ENCODE measurements at regions not wholly inside any gene's neighbourhood (a gene's known extent, or its start where the extent isn't known, plus 50 kb on each side); places are given as distances from the start of the nearest gene placed in this dataset.

DNA sequence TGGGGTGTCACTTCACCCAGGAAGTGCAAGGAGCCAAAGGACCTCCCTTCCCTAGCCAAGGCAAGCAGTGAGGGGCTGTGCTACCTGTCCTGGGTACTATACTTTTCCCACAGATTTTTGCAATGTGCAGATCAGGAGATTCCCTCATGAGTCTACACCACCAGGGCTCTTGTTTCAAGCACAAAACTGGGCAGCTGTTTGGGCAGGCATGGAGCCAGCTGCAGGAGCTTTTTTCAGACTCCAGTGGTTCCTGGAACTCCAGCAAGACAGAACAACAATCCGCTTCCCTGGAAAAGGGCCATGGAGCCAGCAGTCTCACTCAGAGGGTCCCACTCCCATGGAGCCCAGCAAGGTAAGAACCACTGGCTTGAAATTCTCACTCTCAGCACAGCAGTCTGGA is 1649.6 kb downstream of the LRRC4C start:
- DNase-seq = no peak

DNA sequence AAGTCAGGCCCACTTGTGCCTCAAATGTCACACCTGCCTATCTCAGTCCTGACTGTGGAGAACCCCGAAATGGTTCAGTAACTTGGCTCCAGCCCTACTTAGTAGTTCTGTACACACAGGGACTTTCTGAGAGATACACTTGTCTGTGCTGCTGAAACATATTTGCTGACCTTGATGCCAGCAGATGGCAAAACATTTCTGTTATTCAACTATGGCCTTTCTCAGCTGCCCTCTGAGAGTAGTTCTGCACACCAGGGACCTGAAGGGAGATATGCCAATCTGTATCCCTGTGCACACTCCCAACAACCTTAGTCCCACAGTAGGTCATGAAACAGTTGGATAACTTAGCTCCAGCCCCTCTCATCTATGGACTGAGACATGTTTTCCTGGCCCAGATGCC is 1651.5 kb downstream of the LRRC4C start:
- no peak for DNase-seq

DNA sequence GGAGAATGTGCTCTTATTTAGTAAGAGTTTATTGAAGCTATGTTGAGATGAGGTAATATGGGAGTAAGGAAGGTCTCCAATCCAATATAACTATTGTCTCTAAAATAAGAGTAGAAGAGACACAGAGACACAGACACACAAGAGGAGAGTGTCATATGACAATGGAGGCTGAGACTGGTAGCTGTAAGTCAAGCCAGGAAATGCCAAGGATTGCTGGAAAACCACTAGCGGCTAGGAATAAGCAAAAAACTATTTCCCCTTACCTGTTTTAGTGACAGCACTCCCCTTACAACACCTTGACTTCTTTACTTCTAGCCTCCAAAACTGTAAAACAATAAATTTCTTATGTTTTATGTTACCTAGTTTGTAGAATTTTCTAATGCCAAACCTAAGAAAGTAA is 1652.8 kb downstream of the LRRC4C start:
- DNase-seq = no peak

DNA sequence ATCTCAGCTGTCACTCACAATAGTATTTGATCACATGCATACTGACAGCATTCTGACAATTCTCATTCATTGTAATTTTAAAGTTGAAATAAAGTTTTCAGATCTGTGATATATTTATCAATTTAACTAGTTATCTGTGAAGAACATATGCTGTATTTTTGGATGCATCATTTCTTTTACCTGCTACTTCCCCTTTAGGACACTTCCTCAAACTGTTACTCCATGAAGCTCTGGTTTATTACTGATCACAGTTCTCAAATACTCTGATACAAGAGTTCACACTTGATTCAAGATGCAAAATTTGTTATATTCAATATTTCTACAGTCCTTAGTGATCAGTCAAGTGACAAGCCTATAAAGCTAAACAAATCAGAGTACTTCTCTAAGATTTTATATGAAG is 1655.2 kb downstream of the LRRC4C start:
- DNase-seq = no peak

DNA sequence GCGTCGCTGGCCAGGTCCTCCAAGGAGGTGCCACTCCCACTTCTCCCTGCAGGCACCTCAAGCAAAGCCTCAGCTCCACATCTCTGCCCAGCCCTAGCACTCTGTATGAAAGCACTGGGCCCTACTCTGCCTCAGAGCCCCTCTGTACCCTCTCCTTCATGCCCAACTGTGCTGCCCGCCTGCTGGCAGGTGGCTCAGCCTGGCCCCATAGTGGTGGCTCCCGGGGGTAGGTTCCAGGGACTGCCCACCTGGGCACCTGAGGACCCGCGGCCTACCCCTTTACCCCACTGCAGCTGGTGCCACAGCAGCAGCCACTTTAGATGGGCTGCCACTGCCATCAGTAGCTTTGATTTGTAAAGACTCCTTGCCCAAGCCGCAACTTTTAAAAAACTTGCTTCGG is 1672.8 kb downstream of the LRRC4C start:
- DNase-seq = no peak

DNA sequence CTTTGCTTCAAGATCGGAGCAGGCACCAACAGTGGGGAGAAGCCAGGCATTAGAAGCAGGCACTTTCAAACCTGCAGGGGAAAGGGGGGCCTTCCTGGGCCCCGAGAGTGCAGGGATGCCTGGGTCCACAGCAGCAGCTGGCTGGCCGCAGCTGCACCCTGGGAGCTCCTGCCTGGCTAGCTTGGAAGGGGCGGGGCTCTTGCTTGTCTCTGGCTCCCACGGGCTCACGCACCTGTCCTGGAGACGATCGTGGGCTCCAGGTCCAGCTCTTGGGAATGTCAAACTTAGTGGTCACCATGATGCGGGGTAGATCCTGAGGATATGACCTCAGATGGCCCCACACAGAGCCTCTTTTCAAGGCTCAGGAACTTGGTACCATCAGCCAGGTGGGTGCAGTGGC is 1673.2 kb downstream of the LRRC4C start:
- DNase-seq = no peak

DNA sequence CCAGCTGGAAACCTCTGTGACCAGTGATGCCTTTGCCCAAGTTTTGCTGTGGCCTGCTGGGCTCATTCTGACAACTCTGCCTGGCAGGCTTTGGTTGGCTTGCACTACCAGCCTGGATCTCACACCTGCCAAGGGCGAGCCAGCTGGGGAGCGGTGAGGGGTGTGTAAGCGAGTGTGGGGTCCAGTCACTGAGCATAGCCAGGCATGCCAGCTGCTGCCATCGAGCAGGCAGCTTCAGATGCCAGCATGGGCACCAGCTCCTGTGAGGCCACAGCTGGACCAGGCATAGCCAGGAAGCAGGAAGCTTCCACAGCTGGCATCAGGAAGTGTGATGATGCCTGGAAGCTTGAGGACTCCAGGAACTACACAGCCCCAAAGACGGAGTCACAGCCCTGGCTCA is 1674.6 kb downstream of the LRRC4C start:
- no peak for DNase-seq

DNA sequence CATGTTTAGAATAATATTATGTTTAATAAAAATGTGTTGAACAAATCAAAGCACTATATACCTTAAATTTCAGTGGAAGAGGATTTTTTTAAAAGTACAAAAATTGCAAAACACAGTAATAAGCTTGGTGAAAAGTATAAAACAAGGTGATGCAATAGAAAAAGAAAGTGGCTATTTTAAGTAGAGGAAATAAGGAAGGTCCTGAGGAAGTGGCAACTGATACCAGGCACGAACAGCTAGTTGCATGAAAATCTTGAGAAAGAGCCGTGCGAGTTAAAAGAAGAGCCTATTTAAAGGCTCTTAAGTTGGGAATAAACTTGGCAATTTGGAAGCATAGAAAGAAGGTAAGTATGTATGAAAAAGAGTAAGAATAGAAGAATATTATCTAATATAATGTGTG is 1679.3 kb downstream of the LRRC4C start:
- DNase-seq = no peak

DNA sequence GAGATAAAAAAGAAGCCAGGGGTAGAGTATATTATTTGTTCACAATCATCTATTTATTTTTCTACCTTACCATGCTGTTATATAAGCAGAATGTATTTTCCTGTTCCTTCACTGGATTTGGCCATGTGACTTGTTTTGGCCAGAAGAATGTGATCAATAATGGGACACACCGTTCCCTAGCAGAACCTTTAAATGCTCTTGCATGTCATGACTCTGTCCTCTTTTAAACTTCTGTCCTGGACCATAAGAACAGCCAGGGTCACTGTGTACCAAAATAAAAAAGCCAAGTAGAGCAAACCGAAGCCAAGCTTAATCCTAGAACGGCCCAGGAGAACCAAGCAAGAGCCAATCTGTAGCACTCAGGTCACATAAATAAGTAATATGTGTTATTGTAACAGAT is 1682.4 kb downstream of the LRRC4C start:
- DNase-seq = no peak

DNA sequence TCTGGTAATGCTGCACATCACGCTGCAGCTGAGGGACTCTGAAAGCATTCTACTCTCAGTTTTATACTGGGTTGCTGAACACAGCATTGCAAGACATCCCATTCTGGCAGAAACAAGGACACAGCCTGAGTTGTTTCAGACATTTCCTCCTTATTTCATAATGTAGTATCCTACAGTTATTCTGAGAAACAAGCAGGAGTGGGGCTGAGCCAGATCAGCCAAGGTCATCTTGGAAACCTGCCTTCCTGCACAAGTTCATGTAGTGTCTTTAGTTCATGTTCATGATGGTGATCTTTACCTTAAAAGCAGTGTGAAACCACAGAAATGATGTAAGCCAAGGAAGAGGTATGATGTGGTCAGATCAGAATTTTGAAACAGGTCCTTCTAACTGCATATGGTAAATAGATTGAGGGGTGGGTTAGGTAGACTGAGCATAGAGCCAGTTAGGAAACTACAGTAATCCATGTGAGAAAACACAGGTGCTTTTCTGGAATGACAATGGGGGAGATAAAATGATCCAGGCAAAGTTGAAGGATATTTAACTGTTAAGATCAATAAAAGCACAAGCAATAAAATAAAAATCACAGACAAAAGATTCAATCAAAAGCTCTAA is 1686.8 kb downstream of the LRRC4C start:
- DNase-seq = no peak

DNA sequence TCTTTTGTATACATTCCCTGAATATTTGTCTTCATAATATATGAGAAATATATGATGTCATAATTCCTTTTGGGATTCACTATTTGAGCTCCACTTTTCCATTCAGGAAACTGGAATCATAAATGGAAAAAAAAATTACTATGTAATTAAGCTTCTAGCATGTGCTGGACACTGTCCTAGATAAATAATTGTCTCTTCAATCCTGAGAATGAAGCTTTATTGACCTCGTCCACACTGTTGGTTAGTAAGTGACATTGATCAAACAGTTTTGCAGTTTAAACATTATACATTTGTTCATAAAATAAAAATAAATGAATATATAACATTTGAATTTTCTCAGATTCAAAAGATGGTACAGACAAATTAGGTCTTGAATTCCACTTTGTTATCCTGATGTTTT is 1691.2 kb downstream of the LRRC4C start:
- DNase-seq = no peak

DNA sequence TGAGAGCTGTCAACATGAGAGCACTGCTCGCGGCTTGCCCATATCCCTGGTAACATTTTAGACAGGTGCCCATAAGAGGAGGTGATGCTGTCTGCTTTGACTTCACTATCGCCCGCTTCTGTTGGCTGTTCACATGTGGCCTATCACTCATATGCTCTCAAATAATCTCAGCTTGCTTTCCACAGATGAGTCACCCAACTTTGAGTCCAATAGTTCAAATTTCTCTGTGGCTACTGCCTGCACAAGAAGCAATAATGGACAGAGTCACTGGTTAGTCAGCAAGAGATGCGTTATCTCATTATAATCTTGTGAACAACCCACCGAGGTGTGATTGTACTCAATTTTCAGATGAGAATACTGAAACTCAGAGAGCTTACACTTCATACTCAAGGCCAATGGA is 1714.1 kb downstream of the LRRC4C start:
- DNase-seq = no peak

DNA sequence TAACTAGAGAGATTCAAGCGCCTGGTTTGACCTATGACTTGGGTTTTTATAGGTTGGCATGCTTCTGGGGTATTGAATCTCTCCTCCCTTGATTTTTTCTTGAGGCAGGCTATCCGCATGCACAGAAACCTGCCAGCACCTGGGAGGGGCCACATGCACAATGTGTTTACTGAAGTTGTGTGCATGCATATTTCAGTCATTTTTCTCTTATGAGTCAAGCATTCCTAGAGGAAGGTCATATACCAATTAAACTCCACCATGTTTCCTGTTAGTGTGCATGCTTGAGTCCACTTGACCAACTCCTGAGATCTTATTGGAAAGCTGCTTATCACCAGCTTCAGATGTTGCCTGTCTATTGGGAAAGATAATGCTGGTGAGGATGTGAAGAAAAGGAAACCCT is 1718.4 kb downstream of the LRRC4C start:
- no peak for DNase-seq

DNA sequence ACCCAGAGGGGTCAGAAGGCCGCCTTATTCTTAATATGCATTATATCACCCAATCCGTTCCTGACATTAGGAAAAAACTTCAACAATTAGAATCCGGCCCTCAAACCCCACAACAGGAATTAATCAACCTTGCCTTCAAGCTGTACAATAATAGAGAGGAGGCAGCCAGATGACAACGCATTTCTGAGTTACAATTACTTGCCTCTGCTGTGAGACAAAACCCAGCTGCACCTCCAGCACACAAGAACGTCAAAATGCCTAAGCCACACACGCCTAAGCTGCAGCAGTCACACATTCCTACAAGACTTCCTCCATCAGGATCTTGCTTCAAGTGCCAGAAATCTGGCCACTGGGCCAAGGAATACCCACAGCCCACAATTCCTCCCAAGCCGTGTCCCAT is 1723.1 kb downstream of the LRRC4C start:
- DNase-seq = peak in 1 of 56 donors; percentile 3

DNA sequence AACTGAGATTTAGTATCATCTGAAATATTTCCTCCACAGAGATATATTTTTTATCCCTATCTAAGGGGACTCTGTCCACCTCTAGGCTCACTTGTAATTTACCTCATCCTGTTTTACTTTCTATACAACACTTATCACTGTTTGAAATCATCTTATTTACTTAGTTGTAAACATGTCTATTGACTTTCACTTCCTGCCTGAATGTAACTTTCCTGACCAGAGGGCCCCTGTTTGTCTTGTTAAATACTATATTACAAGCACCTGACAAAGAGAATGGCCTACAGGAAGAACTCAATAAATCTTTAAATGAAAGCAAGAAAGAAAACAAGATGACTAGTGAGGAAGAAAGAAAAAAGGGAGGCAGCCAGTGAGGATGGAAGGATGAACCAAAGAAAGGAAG is 1727.5 kb downstream of the LRRC4C start:
- DNase-seq = no peak

DNA sequence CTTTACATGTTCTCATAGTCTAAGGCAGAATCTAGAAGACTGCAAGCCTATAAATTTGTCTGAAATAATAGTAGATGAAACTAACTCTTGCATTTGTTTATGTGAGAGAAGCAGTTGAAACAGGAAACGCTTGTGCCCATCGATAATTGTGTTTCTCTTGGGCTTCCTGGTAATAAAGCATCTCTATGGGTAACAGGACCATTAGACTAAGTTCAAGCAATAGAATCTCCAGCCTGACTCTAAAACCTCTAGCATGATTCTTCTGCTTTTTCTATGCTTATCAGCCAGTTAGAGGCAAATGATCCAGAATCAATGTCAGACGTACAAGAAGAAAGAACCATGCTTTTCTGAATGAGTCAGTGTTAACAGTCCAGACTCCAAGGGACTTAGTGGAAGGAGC is 1734.4 kb downstream of the LRRC4C start:
- no peak for DNase-seq

DNA sequence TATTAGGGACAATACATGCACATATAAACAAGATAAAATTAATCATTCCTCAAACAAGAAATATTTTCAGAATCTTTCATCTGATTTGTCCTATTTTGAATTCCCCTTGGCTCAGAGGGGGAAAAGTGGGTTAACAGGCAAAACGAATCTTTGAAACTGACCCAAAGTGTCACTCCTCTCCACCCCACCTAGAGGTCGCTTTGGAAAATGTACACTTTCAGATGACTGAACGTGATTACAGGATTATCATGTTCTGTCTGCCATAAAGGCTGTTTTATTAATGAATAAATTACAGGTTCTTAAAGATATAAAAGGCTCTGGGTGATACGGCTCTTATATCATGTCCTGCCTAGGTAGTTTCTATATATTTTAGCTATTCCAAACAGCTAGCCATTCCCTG is 1735.0 kb downstream of the LRRC4C start:
- DNase-seq = no peak

DNA sequence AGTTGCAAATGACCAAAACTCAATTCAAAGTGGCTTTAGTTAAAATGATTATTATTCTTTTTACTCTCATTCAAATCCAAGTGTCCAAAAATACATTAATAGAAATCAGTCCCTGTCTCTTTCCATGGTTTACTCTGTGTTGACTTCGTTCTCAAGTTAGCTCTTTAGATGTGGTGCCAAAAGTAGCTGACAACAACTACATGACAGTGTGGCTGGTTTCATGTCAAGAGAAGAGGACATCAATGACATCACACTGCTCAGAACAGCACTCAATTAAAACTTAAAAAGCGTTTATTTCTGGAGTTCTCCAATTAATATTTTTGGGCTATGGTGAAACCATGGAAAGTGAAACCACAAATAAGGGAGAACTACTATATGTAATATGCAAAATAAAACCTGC is 1746.9 kb downstream of the LRRC4C start:
- DNase-seq = no peak

DNA sequence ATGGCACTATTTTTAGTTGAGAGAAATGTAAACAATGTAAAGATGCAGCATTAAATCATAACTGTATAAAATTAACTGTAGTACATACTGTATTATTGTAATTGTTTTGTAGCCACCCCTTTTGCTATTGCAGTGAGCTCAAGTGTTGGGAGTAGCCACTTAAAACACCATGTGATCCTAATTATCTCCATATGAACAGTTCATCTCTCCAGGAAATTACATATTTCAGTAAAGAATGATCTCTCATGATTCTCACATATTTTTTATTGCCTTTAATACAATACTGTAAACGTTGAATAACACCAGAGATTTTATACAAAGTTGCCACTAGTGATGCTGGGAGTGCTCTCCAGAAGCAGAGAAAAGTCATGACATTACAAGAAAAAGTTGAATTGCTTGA is 1768.6 kb downstream of the LRRC4C start:
- no peak for DNase-seq

DNA sequence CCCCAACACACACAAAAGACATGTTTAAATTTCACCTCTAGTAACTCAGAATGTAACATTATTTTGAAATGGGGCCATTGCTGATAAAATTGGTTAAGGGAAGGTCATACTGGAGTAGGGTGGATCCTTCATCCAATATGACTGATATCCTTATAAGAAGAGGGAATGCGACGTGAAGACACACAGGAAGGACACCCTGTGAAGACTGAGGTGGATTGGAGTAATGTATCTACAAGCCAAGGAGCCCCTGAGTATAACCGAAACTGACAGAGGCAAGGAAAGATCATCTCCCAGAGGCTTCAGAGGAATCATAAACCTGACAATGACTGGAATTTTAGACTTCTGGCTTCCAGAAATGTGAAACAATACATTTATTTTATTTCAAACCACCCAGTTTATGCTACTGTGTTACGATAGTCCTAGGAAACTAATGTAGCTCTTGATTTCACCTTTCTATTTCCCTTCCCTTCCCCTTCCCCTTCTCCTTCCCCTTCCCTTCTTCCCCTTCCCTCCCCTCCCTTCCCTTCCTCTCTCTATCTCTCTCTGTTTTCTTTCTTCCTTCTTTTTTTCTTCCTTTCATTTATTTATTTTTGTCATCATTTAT is 1775.4 kb downstream of the LRRC4C start:
- DNase-seq = no peak

DNA sequence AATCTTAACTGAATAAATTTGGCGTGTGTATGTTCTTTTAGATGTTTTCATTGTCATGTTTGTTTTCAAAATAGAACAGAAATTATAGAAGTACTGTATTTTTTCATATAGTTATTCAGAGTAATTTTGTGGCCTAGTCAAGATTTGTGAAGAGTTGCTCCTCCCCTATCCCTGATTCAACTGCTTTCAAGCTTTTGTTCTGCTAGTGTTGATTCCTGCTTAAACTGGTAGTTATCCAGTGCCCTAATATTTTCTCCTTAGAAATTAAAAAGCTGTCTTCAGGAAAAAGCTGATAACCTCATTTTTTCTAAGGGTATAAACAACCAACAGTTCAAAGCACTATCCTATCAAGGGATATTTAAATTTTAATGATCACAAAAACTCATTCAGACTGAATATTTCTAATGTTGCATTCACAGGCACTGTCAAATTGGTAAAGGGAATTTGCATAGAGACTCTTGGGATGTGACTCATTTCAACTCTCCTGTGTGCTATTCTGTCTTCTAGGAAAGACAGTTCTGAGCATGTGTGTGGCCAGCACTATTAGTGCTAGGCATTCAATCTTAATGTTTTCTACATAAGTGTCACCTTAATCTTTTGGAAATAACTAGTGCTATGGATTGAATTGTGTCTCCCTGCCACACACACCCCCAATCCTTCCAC is 1776.0 kb downstream of the LRRC4C start:
- DNase-seq = no peak

DNA sequence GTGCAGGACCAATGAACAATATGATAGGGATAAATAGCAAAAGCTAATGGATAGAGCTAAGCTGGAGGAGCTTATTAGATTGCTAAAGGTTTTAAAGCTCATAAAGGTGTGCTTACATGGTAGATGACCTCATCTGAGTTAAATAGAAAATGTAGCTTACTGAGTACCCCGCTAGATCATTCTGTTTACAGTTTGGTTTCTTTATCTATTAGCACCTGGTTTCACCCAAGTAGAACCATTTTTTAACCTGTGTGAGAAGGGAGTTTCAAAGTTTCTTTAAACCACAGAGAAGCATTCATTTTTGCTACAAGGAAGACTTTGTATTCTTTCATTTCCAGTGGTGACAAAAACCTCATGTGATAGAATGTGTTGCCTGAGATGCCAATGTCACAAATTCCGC is 1778.0 kb downstream of the LRRC4C start:
- DNase-seq = no peak

DNA sequence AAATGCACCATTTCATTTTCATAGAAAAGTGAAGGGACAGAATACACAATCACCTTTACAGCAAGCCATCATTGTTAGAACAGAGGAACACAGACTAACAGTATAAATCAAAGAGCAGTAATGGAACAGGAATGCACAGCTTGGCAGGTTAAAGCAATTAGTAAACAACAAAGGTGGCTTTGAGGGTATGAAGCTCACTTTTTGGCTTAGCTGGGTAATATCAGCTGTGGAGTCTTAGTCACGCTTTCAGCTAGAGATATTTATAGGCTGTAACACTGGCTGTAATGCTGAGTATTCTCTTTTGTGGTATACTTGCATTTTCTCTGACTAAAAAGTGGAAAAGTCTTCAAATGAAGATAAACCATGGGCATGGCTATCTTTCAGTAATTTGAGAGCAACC is 1780.5 kb downstream of the LRRC4C start:
- DNase-seq = no peak
